H9 (cell line): ENCODE measurements at regions not wholly inside any gene's neighbourhood (a gene's known extent, or its start where the extent isn't known, plus 50 kb on each side); places are given as distances from the start of the nearest gene placed in this dataset.

Source experiments
- DNase-seq: peaks from one replicate; pipeline ENCODE4 v3.0.0-alpha.2; 2017
- H2AFZ ChIP-seq: one replicate; pipeline ENCODE4 v1.6.1; 2013; ENCODE audit warnings: mild to moderate bottlenecking, low read length, control low read depth, moderate library complexity
- H2AK5ac ChIP-seq: 2 replicates; pipeline ENCODE4 v1.6.1; 2013; ENCODE audit warnings: low read length, control low read depth, mixed read lengths; ENCODE audit not compliant: insufficient read length
- H2BK120ac ChIP-seq: one replicate; pipeline ENCODE4 v1.6.1; 2013; ENCODE audit warnings: low read depth, mild to moderate bottlenecking, low read length, control low read depth, inconsistent platforms; ENCODE audit not compliant: poor library complexity, severe bottlenecking
- H2BK12ac ChIP-seq: 2 replicates; pipeline ENCODE4 v1.6.1; 2013; ENCODE audit warnings: low read length, control low read depth, mixed read lengths, low read depth; ENCODE audit not compliant: insufficient read length
- H2BK15ac ChIP-seq: 2 replicates; pipeline ENCODE4 v1.6.1; 2013; ENCODE audit warnings: low read depth, low read length, control low read depth
- H2BK20ac ChIP-seq: one replicate; pipeline ENCODE4 v1.6.1; 2013; ENCODE audit warnings: low read depth, mild to moderate bottlenecking, low read length, control low read depth, inconsistent platforms; ENCODE audit not compliant: poor library complexity, severe bottlenecking
- H2BK5ac ChIP-seq: 2 replicates; pipeline ENCODE4 v1.6.1; 2013; ENCODE audit warnings: low read length, control low read depth, mixed read lengths; ENCODE audit not compliant: insufficient read length
- H3K14ac ChIP-seq: 2 replicates; pipeline ENCODE4 v1.6.1; 2013; ENCODE audit warnings: low read length, control low read depth; ENCODE audit not compliant: insufficient read depth
- H3K18ac ChIP-seq: 2 replicates; pipeline ENCODE4 v1.6.1; 2013; ENCODE audit warnings: low read depth, mild to moderate bottlenecking, mixed read lengths, low read length, control low read depth; ENCODE audit not compliant: insufficient read length
- H3K23ac ChIP-seq: 2 replicates; pipeline ENCODE4 v1.6.1; 2013; ENCODE audit warnings: low read length, control low read depth, mixed read lengths, low read depth; ENCODE audit not compliant: insufficient read length
- H3K23me2 ChIP-seq: 2 replicates; pipeline ENCODE4 v1.6.1; 2013; ENCODE audit warnings: low read depth, mild to moderate bottlenecking, mixed read lengths, low read length, control low read depth; ENCODE audit not compliant: insufficient read length, poor library complexity, severe bottlenecking
- H3K27ac ChIP-seq: 2 replicates; pipeline ENCODE4 v1.5.1; 2013; ENCODE audit warnings: low read length, control low read depth, mixed read lengths, low read depth; ENCODE audit not compliant: insufficient read length
- H3K27me3 ChIP-seq: 2 replicates; pipeline ENCODE4 v1.6.1; 2013; ENCODE audit warnings: low read length, control low read depth, inconsistent platforms; ENCODE audit not compliant: insufficient read depth
- H3K4ac ChIP-seq: 2 replicates; pipeline ENCODE4 v1.6.1; 2013; ENCODE audit warnings: low read depth, mild to moderate bottlenecking, control low read depth, inconsistent platforms, low read length, moderate library complexity
- H3K4me1 ChIP-seq: 2 replicates; pipeline ENCODE4 v1.6.1; 2013; ENCODE audit warnings: low read length, control low read depth, inconsistent platforms; ENCODE audit not compliant: insufficient read depth
- H3K4me2 ChIP-seq: 2 replicates; pipeline ENCODE4 v1.6.1; 2013; ENCODE audit warnings: low read length, control low read depth, mixed read lengths; ENCODE audit not compliant: insufficient read length, insufficient read depth
- H3K56ac ChIP-seq: 2 replicates; pipeline ENCODE4 v1.6.1; 2013; ENCODE audit warnings: low read depth, mild to moderate bottlenecking, mixed read lengths, low read length, control low read depth; ENCODE audit not compliant: insufficient read length
- H3K79me1 ChIP-seq: 2 replicates; pipeline ENCODE4 v1.6.1; 2013; ENCODE audit warnings: low read depth, mild to moderate bottlenecking, moderate library complexity, low read length, control low read depth, inconsistent platforms; ENCODE audit not compliant: insufficient read depth, poor library complexity, severe bottlenecking
- H3K79me2 ChIP-seq: 2 replicates; pipeline ENCODE4 v1.6.1; 2013; ENCODE audit warnings: low read length, control low read depth, inconsistent platforms; ENCODE audit not compliant: insufficient read depth
- H3K9ac ChIP-seq: 2 replicates; pipeline ENCODE4 v1.6.1; 2013; ENCODE audit warnings: low read length, control low read depth, mixed read lengths; ENCODE audit not compliant: insufficient read length; ENCODE audit errors: extremely low read depth
- H3K9me3 ChIP-seq: one replicate; pipeline ENCODE4 v1.6.1; 2013; ENCODE audit warnings: low read depth, low read length, inconsistent platforms; ENCODE audit not compliant: control insufficient read depth
- H3T11ph ChIP-seq: one replicate; pipeline ENCODE4 v1.6.1; 2013; ENCODE audit warnings: mild to moderate bottlenecking, low read length, control low read depth, inconsistent platforms
- H4K20me1 ChIP-seq: one replicate; pipeline ENCODE4 v1.6.1; 2013; ENCODE audit not compliant: control insufficient read depth, insufficient read length, insufficient read depth
- H4K5ac ChIP-seq: 2 replicates; pipeline ENCODE4 v1.6.1; 2013; ENCODE audit warnings: low read depth, mild to moderate bottlenecking, mixed read lengths, low read length, control low read depth; ENCODE audit not compliant: insufficient read length
- H4K8ac ChIP-seq: replicated peaks from 2 replicates; pipeline ENCODE4 v1.6.1; 2013; ENCODE audit warnings: low read length, control low read depth, mixed read lengths, low read depth; ENCODE audit not compliant: insufficient read length
- H4K91ac ChIP-seq: 2 replicates; pipeline ENCODE4 v1.6.1; 2013; ENCODE audit warnings: low read depth, mild to moderate bottlenecking, moderate library complexity, mixed read lengths, low read length, control low read depth; ENCODE audit not compliant: insufficient read length
- H3K27ac Mint-ChIP-seq, 3 experiments: 2 replicates in 2 of 3; 3 replicates in 1 of 3; pipeline ENCODE4 v1.8.0; 2020 to 2021; ENCODE audit warnings: mixed read lengths in 3 of 3, mild to moderate bottlenecking in 1 of 3, moderate library complexity in 1 of 3
- H3K27me3 Mint-ChIP-seq: 2 replicates; pipeline ENCODE4 v1.8.0; 2021; ENCODE audit warnings: low read depth, mild to moderate bottlenecking, moderate library complexity, mixed read lengths
- H3K36me3 Mint-ChIP-seq, 3 experiments: 2 replicates in 2 of 3; 3 replicates in 1 of 3; pipeline ENCODE4 v1.8.0; 2020 to 2021; ENCODE audit warnings: low read depth in 3 of 3, mixed read lengths in 3 of 3; ENCODE audit not compliant: insufficient read depth in 1 of 3
- H3K4me1 Mint-ChIP-seq, 2 experiments: 2 replicates each; pipeline ENCODE4 v1.8.0; 2020; ENCODE audit warnings: mixed read lengths in 2 of 2
- H3K4me3 Mint-ChIP-seq, 2 experiments: 2 replicates in 1 of 2; 3 replicates in 1 of 2; pipeline ENCODE4 v1.8.0; 2020 to 2021; ENCODE audit warnings: mild to moderate bottlenecking in 2 of 2, mixed read lengths in 2 of 2, moderate library complexity in 1 of 2
- H3K9me3 Mint-ChIP-seq, 2 experiments: 2 replicates in 1 of 2; 3 replicates in 1 of 2; pipeline ENCODE4 v1.8.0; 2020; ENCODE audit warnings: mild to moderate bottlenecking in 2 of 2, mixed read lengths in 2 of 2, moderate library complexity in 1 of 2
- WGBS: extraction: QIAGEN DNeasy Blood & Tissue Kit; methylation state at CpG from one replicate; pipeline ENCODE4 v1.1.7; 2013; ENCODE audit warnings: missing lambda C conversion rate, low lambda C conversion rate, mixed read lengths; ENCODE audit not compliant: insufficient read length; ENCODE audit errors: extremely low coverage; 5-methylcytosine and 5-hydroxymethylcytosine counted together
- TF ChIP-seq, protein P1 (sequence below): fragments of 200-600 bp; sonication (generic); conservative IDR thresholded peaks from 3 replicates; pipeline ENCODE4 v1.8.0; 2021; ENCODE audit warnings: antibody characterized with exemption, mild to moderate bottlenecking

GRCh38 chr5:174183701-174184100 is 138.2 kb downstream of the NSG2 start:
- H3K9me3 Mint-ChIP-seq = no peaks in the 10 kb centered on the region
- no peak overlapping the region for H3K9ac ChIP-seq
- peaks cover 20 to 21% of the 10 kb centered on the region in 2 experiments; a peak in 3 of 4 replicates for H3K4me1 Mint-ChIP-seq
- H2AK5ac ChIP-seq = no peak overlapping the region
- no peaks in the 10 kb centered on the region for H3K9me3 ChIP-seq
- H2BK5ac ChIP-seq = no peak overlapping the region
- H3K36me3 Mint-ChIP-seq = no peaks in the 10 kb centered on the region; a peak in 1 of 7 replicates
- H3T11ph ChIP-seq = no peak overlapping the region
- H3K27ac ChIP-seq = no peak overlapping the region
- no peaks in the 10 kb centered on the region for H3K23me2 ChIP-seq
- H3K4me1 ChIP-seq = no peaks in the 10 kb centered on the region
- H3K79me2 ChIP-seq = no peaks in the 10 kb centered on the region
- no peak overlapping the region for H4K8ac ChIP-seq
- H2BK120ac ChIP-seq = no peak overlapping the region
- no peak overlapping the region for H2AFZ ChIP-seq
- no peaks in the 10 kb centered on the region for H3K27me3 ChIP-seq
- no peak overlapping the region for H4K91ac ChIP-seq
- no peak overlapping the region for H3K4me3 Mint-ChIP-seq
- no peak overlapping the region for H3K4me2 ChIP-seq
- H3K27me3 Mint-ChIP-seq = peaks cover 3% of the 10 kb centered on the region
- no peak overlapping the region for H2BK12ac ChIP-seq
- H3K23ac ChIP-seq = no peak overlapping the region
- H2BK20ac ChIP-seq = no peak overlapping the region
- H4K20me1 ChIP-seq = no peaks in the 10 kb centered on the region
- peak; percentile 5 for DNase-seq
- no peak overlapping the region for H3K27ac Mint-ChIP-seq
- TF ChIP-seq, protein P1, sequence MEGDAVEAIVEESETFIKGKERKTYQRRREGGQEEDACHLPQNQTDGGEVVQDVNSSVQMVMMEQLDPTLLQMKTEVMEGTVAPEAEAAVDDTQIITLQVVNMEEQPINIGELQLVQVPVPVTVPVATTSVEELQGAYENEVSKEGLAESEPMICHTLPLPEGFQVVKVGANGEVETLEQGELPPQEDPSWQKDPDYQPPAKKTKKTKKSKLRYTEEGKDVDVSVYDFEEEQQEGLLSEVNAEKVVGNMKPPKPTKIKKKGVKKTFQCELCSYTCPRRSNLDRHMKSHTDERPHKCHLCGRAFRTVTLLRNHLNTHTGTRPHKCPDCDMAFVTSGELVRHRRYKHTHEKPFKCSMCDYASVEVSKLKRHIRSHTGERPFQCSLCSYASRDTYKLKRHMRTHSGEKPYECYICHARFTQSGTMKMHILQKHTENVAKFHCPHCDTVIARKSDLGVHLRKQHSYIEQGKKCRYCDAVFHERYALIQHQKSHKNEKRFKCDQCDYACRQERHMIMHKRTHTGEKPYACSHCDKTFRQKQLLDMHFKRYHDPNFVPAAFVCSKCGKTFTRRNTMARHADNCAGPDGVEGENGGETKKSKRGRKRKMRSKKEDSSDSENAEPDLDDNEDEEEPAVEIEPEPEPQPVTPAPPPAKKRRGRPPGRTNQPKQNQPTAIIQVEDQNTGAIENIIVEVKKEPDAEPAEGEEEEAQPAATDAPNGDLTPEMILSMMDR = no peak
- H4K5ac ChIP-seq = no peak overlapping the region
- H3K56ac ChIP-seq = no peak overlapping the region
- H3K18ac ChIP-seq = no peak overlapping the region
- H2BK15ac ChIP-seq = no peak overlapping the region
- H3K14ac ChIP-seq = no peak overlapping the region
- no peaks in the 10 kb centered on the region for H3K79me1 ChIP-seq
- no CpG with 5 or more reads among the region's 9 CpGs for WGBS
- H3K4ac ChIP-seq = no peak overlapping the region
